NB4 (cell line): ENCODE measurements at regions not wholly inside any gene's neighbourhood (a gene's known extent, or its start where the extent isn't known, plus 50 kb on each side); places are given as distances from the start of the nearest gene placed in this dataset.

Source experiments
- DNase-seq: peaks from one replicate; pipeline ENCODE4 v3.0.0; 2010; ENCODE audit warnings: low read depth
- H3K4me3 ChIP-seq: one replicate; pipeline ENCODE4 v1.5.1; 2011; ENCODE audit warnings: mild to moderate bottlenecking, low read depth, low read length, moderate library complexity
- MYC ChIP-seq: IDR thresholded peaks from 2 replicates; pipeline ENCODE4 v1.6.1; 2011; ENCODE audit warnings: low read depth, low read length
- POLR2A ChIP-seq: IDR thresholded peaks from 2 replicates; pipeline ENCODE4 v1.6.1; 2011; ENCODE audit warnings: mild to moderate bottlenecking; ENCODE audit not compliant: insufficient read length; ENCODE audit errors: extremely low read depth
- TF ChIP-seq, protein P1 (sequence below): IDR thresholded peaks from one replicate; pipeline ENCODE4 v1.5.1; 2012; ENCODE audit warnings: low read depth, low read length
- TF ChIP-seq, protein P2 (sequence below): IDR thresholded peaks from 2 replicates; pipeline ENCODE4 v1.6.1; 2011; ENCODE audit warnings: low read depth, low read length

DNA sequence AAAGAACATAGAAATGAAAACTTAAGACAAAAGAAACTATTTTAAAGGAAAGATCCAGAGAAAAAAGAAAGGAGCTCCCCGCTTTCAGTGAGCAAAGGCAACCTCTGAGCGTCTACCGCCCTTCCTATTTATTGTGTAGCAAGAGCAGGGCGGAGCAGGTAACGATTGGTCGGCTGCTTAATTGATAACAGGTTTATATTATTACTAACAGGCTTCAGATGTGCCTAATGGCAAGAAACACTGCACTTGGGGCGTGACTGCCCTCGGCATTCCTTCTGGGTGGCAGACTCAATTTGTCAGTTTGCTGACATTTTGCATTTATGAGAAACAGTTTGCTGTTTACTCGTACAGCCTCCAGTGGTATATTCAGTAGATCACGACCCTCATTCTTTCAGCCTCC, 482.7 kb upstream of the C9orf72 start:
- H3K4me3 ChIP-seq, result no peak overlapping the region
- no peak for DNase-seq
- TF ChIP-seq POLR2A, result no peak
- TF ChIP-seq, protein P1, sequence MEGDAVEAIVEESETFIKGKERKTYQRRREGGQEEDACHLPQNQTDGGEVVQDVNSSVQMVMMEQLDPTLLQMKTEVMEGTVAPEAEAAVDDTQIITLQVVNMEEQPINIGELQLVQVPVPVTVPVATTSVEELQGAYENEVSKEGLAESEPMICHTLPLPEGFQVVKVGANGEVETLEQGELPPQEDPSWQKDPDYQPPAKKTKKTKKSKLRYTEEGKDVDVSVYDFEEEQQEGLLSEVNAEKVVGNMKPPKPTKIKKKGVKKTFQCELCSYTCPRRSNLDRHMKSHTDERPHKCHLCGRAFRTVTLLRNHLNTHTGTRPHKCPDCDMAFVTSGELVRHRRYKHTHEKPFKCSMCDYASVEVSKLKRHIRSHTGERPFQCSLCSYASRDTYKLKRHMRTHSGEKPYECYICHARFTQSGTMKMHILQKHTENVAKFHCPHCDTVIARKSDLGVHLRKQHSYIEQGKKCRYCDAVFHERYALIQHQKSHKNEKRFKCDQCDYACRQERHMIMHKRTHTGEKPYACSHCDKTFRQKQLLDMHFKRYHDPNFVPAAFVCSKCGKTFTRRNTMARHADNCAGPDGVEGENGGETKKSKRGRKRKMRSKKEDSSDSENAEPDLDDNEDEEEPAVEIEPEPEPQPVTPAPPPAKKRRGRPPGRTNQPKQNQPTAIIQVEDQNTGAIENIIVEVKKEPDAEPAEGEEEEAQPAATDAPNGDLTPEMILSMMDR, result no peak
- TF ChIP-seq, protein P2, sequence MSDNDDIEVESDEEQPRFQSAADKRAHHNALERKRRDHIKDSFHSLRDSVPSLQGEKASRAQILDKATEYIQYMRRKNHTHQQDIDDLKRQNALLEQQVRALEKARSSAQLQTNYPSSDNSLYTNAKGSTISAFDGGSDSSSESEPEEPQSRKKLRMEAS, result no peak

DNA sequence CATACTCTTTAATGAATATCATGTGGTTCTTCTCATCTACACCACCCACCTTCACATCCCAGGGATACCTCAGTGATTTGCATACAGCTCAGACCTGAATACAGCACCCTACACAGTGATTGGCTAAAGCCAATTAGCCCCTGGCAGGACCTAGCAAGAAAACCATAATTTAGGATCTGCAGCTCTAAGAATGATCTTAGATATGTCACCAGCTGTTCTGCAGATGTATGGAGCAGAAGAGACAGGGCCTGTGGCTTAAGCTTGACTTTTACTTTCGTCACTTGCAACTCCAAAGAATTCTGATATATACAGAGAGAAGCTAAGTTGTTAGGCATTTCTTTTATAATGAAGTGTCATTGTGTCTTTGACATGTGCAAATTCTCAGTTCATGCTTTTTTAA, 483.2 kb upstream of the C9orf72 start:
- TF ChIP-seq, protein P2, result no peak
- TF ChIP-seq MYC (no peak), POLR2A (no peak)
- TF ChIP-seq, protein P1, result no peak
- no peak for DNase-seq
- no peak overlapping the region for H3K4me3 ChIP-seq

DNA sequence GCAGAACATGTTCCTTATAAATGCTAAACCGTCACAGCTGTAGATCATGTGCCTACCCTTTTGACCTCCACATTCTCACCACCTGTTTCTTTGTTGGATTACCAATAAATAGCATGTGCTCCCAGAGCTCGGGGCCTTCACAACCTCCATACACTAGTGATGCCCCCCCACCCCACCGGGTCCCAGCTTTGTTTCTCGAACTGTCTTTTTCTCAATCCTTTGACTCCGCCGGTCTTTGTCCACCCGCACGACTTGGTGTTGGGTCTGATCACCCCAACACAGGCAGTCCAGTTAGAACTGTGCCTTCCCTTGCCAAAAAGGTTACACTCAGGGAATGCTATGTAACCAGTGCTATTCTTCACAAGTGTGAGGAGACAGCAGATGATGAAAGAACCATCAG, 485.9 kb upstream of the C9orf72 start:
- DNase-seq, result no peak
- TF ChIP-seq, protein P2, result no peak
- TF ChIP-seq MYC (no peak), POLR2A (no peak)
- TF ChIP-seq, protein P1, result no peak
- no peak overlapping the region for H3K4me3 ChIP-seq

DNA sequence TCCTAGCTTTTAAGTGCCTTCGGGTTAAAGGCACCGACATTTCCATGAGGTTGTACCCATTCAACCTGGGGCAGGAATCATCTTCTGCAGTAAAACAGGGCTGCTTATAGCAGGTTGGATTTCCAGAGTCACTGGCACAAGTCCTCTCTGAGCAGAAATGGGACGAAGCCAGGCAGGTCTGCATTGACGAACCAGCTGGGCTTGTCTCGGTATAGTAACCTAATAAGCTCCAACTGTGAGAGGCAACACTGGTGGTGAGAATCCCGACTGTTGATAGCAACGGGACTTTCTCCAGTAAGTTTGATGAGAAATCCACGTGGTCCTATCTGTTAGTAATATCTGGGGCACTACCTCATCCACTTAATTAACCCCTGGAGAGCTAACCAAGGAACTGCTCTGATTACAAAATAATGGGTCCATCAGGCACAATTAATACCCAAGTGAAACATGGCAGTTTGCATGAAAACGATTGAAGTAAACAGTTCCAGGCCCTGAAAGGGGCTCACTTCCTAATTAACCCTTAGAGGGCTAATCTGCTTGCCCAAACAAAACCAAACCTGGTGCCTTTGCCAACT, 491.0 kb upstream of the C9orf72 start:
- DNase-seq, result no peak
- no peak overlapping the region for H3K4me3 ChIP-seq
- TF ChIP-seq, protein P1, result no peak
- TF ChIP-seq MYC (no peak), POLR2A (no peak)
- TF ChIP-seq, protein P2, result no peak

DNA sequence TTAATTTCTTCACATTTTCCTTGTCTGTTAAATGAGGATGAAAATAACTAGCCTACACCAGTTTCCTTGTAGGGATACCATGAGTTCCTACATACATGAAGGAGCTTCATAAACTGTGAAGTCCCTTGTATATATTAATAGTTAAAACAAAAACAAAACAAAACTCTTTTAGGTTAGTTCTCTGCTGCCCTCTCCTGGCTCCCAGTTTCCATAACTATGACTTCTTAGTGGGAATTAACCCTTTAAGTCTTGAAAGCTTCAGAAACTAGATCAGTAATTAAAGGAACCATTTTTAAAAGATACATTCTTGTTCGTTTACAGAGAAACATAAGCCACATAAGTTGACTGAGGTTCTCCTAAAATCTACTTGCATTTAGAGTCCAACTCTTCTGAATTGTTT, 500.0 kb upstream of the C9orf72 start:
- peak; percentile 62 for DNase-seq
- no peak overlapping the region for H3K4me3 ChIP-seq
- no peak for TF ChIP-seq POLR2A
- TF ChIP-seq, protein P1, result peak; percentile 52
- TF ChIP-seq MYC, result no peak

DNA sequence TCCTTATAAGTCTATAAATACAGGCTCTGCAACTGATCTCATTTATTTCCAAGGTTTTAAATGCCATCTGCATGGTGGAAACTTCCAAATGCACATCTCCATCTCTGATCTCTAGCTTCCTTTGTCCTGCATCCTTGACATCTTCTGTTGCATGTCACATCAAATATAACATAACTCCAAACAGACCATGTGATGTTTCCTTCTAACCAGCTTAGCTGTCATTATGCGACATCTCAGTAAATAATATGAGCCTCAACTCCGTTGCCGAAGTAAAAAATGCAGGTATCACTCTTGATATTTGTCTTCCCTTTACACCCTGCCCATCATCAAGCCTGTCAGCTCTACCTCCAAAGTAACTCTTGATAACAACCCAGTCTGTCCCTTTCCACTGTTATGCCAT, 506.4 kb upstream of the C9orf72 start:
- no peak overlapping the region for H3K4me3 ChIP-seq
- TF ChIP-seq, protein P2, result no peak
- TF ChIP-seq, protein P1, result no peak
- no peak for TF ChIP-seq POLR2A
- no peak for TF ChIP-seq MYC
- no peak for DNase-seq
